ENCODE measurements at regions not wholly inside any gene's neighbourhood (a gene's known extent, or its start where the extent isn't known, plus 50 kb on each side); places are given as distances from the start of the nearest gene placed in this dataset.

GRCh38 chr6:14912226-14912625 is 333.6 kb upstream of the JARID2 start:
- no peaks in the 10 kb centered on the region for H3K4me1 ChIP-seq (ENCODE audit: insufficient read depth)

GRCh38 chr6:14912706-14913105 is 333.2 kb upstream of the JARID2 start:
- 87 to 88% methylated on average over 2 of the region's 2 CpGs for WGBS, 2 experiments (ENCODE audit: low coverage in 1 of 2, low lambda C conversion rate in 2 of 2, missing lambda C conversion rate in 2 of 2)
- in situ Hi-C loops (cut with MboI) = no loop called here

More at GRCh38 chr6:14912226-14912625, 333.6 kb upstream of the JARID2 start:
- Histone ChIP-seq H4K20me1 (ENCODE audit: insufficient read depth) (no peaks in the 10 kb centered on the region), H3K9me3 (ENCODE audit: low read depth) (no peaks in the 10 kb centered on the region), H3K36me3 (ENCODE audit: low read depth) (no peaks in the 10 kb centered on the region), H2AFZ (no peak overlapping the region), H3K9me2 (ENCODE audit: insufficient read depth) (no peaks in the 10 kb centered on the region), H3K27ac (no peak overlapping the region), H3K27me3 (replicated peaks; ENCODE audit: insufficient read depth) (no peaks in the 10 kb centered on the region), H3K79me2 (ENCODE audit: insufficient read depth) (no peaks in the 10 kb centered on the region), H3K4me2 (ENCODE audit: unreplicated experiment) (no peak overlapping the region), H3K4me3 (no peak overlapping the region), H3K9ac (no peak overlapping the region), H3F3A (ENCODE audit: insufficient read depth) (no peaks in the 10 kb centered on the region; the same call in 1 of the 2 replicates)
- in situ Hi-C loops (cut with MboI) = no loop called here
- TF ChIP-seq EZH2phosphoT487 (IDR thresholded peaks at IDR 0.05; ENCODE audit: insufficient read depth, low read depth) = no peak
- TF ChIP-seq EZH2 (IDR thresholded peaks at IDR 0.05; ENCODE audit: insufficient read depth, poor library complexity, severe bottlenecking) = no peak
- WGBS, 2 experiments (ENCODE audit: low coverage in 1 of 2, low lambda C conversion rate in 2 of 2, missing lambda C conversion rate in 2 of 2) = 80 to 82% methylated on average over 10 of the region's 10 CpGs
- no peak for DNase-seq

GRCh38 chr6:14913931-14914330 is 331.9 kb upstream of the JARID2 start:
- H3K27ac ChIP-seq = no peak overlapping the region
- in situ Hi-C loops (cut with MboI) = no loop called here
- H4K20me1 ChIP-seq (ENCODE audit: insufficient read depth) = no peaks in the 10 kb centered on the region
- H3F3A ChIP-seq (ENCODE audit: insufficient read depth) = no peaks in the 10 kb centered on the region; the same call in 1 of the 2 replicates
- H3K9me3 ChIP-seq (ENCODE audit: low read depth) = no peaks in the 10 kb centered on the region
- no peak for DNase-seq
- no peaks in the 10 kb centered on the region for H3K27me3 ChIP-seq (replicated peaks; ENCODE audit: insufficient read depth)
- H3K4me1 ChIP-seq (ENCODE audit: insufficient read depth) = no peaks in the 10 kb centered on the region
- H3K36me3 ChIP-seq (ENCODE audit: low read depth) = no peaks in the 10 kb centered on the region
- H3K4me2 ChIP-seq (ENCODE audit: unreplicated experiment) = no peak overlapping the region
- H2AFZ ChIP-seq = no peak overlapping the region
- no peak overlapping the region for H3K4me3 ChIP-seq
- H3K9ac ChIP-seq = no peak overlapping the region
- TF ChIP-seq EZH2 (IDR thresholded peaks at IDR 0.05; ENCODE audit: insufficient read depth, poor library complexity, severe bottlenecking) (no peak), EZH2phosphoT487 (IDR thresholded peaks at IDR 0.05; ENCODE audit: insufficient read depth, low read depth) (no peak)
- 48 to 51% methylated on average over 2 of the region's 2 CpGs for WGBS, 2 experiments (ENCODE audit: low coverage in 1 of 2, low lambda C conversion rate in 2 of 2, missing lambda C conversion rate in 2 of 2)
- no peaks in the 10 kb centered on the region for H3K9me2 ChIP-seq (ENCODE audit: insufficient read depth)
- H3K79me2 ChIP-seq (ENCODE audit: insufficient read depth) = no peaks in the 10 kb centered on the region

More at GRCh38 chr6:14912706-14913105, 333.2 kb upstream of the JARID2 start:
- H2AFZ ChIP-seq = no peak overlapping the region; the same call in 1 of the 2 replicates
- no peaks in the 10 kb centered on the region for H3K9me3 ChIP-seq (ENCODE audit: low read depth)
- no peaks in the 10 kb centered on the region for H3K36me3 ChIP-seq (ENCODE audit: low read depth)
- no peaks in the 10 kb centered on the region for H3K9me2 ChIP-seq (ENCODE audit: insufficient read depth)
- no peak overlapping the region for H3K9ac ChIP-seq
- H3K79me2 ChIP-seq (ENCODE audit: insufficient read depth) = no peaks in the 10 kb centered on the region
- no peak overlapping the region for H3K27ac ChIP-seq
- H3K4me2 ChIP-seq (ENCODE audit: unreplicated experiment) = no peak overlapping the region
- no peaks in the 10 kb centered on the region for H3K4me1 ChIP-seq (ENCODE audit: insufficient read depth)
- no peaks in the 10 kb centered on the region for H3K27me3 ChIP-seq (replicated peaks; ENCODE audit: insufficient read depth)
- no peaks in the 10 kb centered on the region for H4K20me1 ChIP-seq (ENCODE audit: insufficient read depth)
- no peaks in the 10 kb centered on the region; the same call in 1 of the 2 replicates for H3F3A ChIP-seq (ENCODE audit: insufficient read depth)
- H3K4me3 ChIP-seq = no peak overlapping the region
- TF ChIP-seq EZH2 (IDR thresholded peaks at IDR 0.05; ENCODE audit: insufficient read depth, poor library complexity, severe bottlenecking) (no peak), EZH2phosphoT487 (IDR thresholded peaks at IDR 0.05; ENCODE audit: insufficient read depth, low read depth) (no peak)
- DNase-seq = no peak

- Histone ChIP-seq H3K4me3 (no peak overlapping the region), H3K27me3 (replicated peaks; ENCODE audit: insufficient read depth) (no peaks in the 10 kb centered on the region), H3F3A (ENCODE audit: insufficient read depth) (no peaks in the 10 kb centered on the region; the same call in 1 of the 2 replicates), H3K9ac (no peak overlapping the region), H4K20me1 (ENCODE audit: insufficient read depth) (no peaks in the 10 kb centered on the region), H3K79me2 (ENCODE audit: insufficient read depth) (no peaks in the 10 kb centered on the region), H2AFZ (no peak overlapping the region), H3K27ac (no peak overlapping the region), H3K4me2 (ENCODE audit: unreplicated experiment) (no peak overlapping the region), H3K4me1 (ENCODE audit: insufficient read depth) (no peaks in the 10 kb centered on the region), H3K9me2 (ENCODE audit: insufficient read depth) (no peaks in the 10 kb centered on the region), H3K36me3 (ENCODE audit: low read depth) (no peaks in the 10 kb centered on the region), H3K9me3 (ENCODE audit: low read depth) (no peaks in the 10 kb centered on the region)
- TF ChIP-seq EZH2phosphoT487 (IDR thresholded peaks at IDR 0.05; ENCODE audit: insufficient read depth, low read depth) (no peak), EZH2 (IDR thresholded peaks at IDR 0.05; ENCODE audit: insufficient read depth, poor library complexity, severe bottlenecking) (no peak)
- WGBS, 2 experiments (ENCODE audit: low coverage in 1 of 2, low lambda C conversion rate in 2 of 2, missing lambda C conversion rate in 2 of 2) = 95 to 98% methylated on average over 22 to 24 of the region's 36 CpGs
- in situ Hi-C loops (cut with MboI) = no loop called here
- no peak for DNase-seq
Observed at GRCh38 chr6:14915888-14916832, 329.7 kb upstream of the JARID2 start.

All from GM23248 (cell line).